Sciatic nerve (tissue), 2 donors: ENCODE measurements at regions not wholly inside any gene's neighbourhood (a gene's known extent, or its start where the extent isn't known, plus 50 kb on each side); places are given as distances from the start of the nearest gene placed in this dataset.
A peak's percentile ranks its signal among the peaks of the same experiment; 100 is the strongest.
"Not testable (repeated sequence)": the region's sequence is repeated elsewhere in the genome, so short reads cannot be mapped to it uniquely, and the experiment has no call there.

Experiments
- ATAC-seq: fragments of 200-7000 bp; cut with Tn5 transposase; one replicate; pipeline ENCODE4 v1.9.1; 2020; ENCODE audit warnings: mild to moderate bottlenecking, moderate library complexity
- DNase-seq: peaks from one replicate; pipeline ENCODE4 v3.0.0-alpha.2; 2020; ENCODE audit warnings: low spot score
- intact Hi-C: fragments of 100-400 bp; cut with DNase I; formaldehyde crosslinking; loops from one replicate; pipeline ENCODE4 v1.14.2; 2022
- donor health status: DM: no; HTN: no; CAD: no.
- donor health status: DM: no; HTN: no; CAD: no.

- ATAC-seq, result peak; percentile 55
- no peak for DNase-seq
- intact Hi-C loops, result no loop called here
Measured at GRCh38 chr1:243996223-243996622, 54.9 kb upstream of the ZBTB18 start.

- intact Hi-C loops, result no loop called here
- DNase-seq (no peak), ATAC-seq (no peak)
Measured at GRCh38 chr1:243991650-243992049, 59.4 kb upstream of the ZBTB18 start.

- DNase-seq (no peak), ATAC-seq (no peak)
- intact Hi-C loops, result no loop called here
Measured at GRCh38 chr1:243984788-243985187, 66.3 kb upstream of the ZBTB18 start.

GRCh38 chr1:243982447-243983018, 68.5 kb upstream of the ZBTB18 start:
- no peak for DNase-seq
- intact Hi-C loops, result no loop called here
- no peak for ATAC-seq

GRCh38 chr1:243980471-243980870, 70.6 kb upstream of the ZBTB18 start:
- intact Hi-C loops, result no loop called here
- DNase-seq, result no peak
- no peak for ATAC-seq

- DNase-seq, result no peak
- intact Hi-C loops, result no loop called here
- no peak for ATAC-seq
Measured at GRCh38 chr1:243980071-243980470, 71.0 kb upstream of the ZBTB18 start.

- ATAC-seq (no peak), DNase-seq (no peak)
- intact Hi-C loops, result no loop called here
Measured at GRCh38 chr1:243979396-243979795, 71.7 kb upstream of the ZBTB18 start.

- intact Hi-C loops, result no loop called here
- DNase-seq (no peak), ATAC-seq (no peak)
Measured at GRCh38 chr1:243977094-243977493, 74.0 kb upstream of the ZBTB18 start.

- intact Hi-C loops, result no loop called here
- no peak for DNase-seq
- ATAC-seq, result no peak
Measured at GRCh38 chr1:243974451-243975292, 76.4 kb upstream of the ZBTB18 start.

- intact Hi-C loops, result no loop called here
- ATAC-seq, result no peak
- DNase-seq, result no peak
Measured at GRCh38 chr1:243973169-243973568, 77.9 kb upstream of the ZBTB18 start.

GRCh38 chr1:243970077-243970476, 81.0 kb upstream of the ZBTB18 start:
- intact Hi-C loops, result no loop called here
- no peak for DNase-seq
- no peak for ATAC-seq

- no peak for DNase-seq
- ATAC-seq, result no peak
- intact Hi-C loops, result no loop called here
Measured at GRCh38 chr1:243968413-243968812, 82.7 kb upstream of the ZBTB18 start.

GRCh38 chr1:243964915-243965314, 86.2 kb upstream of the ZBTB18 start:
- intact Hi-C loops, result no loop called here
- no peak for DNase-seq
- ATAC-seq, result no peak

GRCh38 chr1:243963571-243963970, 87.5 kb upstream of the ZBTB18 start:
- intact Hi-C loops, result no loop called here
- DNase-seq, result no peak
- no peak for ATAC-seq

- ATAC-seq (no peak), DNase-seq (no peak)
- intact Hi-C loops, result no loop called here
Measured at GRCh38 chr1:243962541-243962940, 88.5 kb upstream of the ZBTB18 start.

- DNase-seq (no peak), ATAC-seq (no peak)
- intact Hi-C loops, result no loop called here
Measured at GRCh38 chr1:243959998-243960397, 91.1 kb upstream of the ZBTB18 start.

- intact Hi-C loops, result no loop called here
- ATAC-seq (no peak), DNase-seq (no peak)
Measured at GRCh38 chr1:243957141-243957540, 93.9 kb upstream of the ZBTB18 start.

GRCh38 chr1:243956450-243956849, 94.6 kb upstream of the ZBTB18 start:
- ATAC-seq (no peak), DNase-seq (no peak)
- intact Hi-C loops, result no loop called here

GRCh38 chr1:243951207-243951606, 99.9 kb upstream of the ZBTB18 start:
- DNase-seq, ATAC-seq, intact Hi-C loops: not testable (repeated sequence)

- no peak for DNase-seq
- ATAC-seq, result no peak
- intact Hi-C loops, result no loop called here
Measured at GRCh38 chr1:243950166-243950565, 100.1 kb upstream of the AKT3 start.

GRCh38 chr1:243946946-243947345, 96.9 kb upstream of the AKT3 start:
- DNase-seq (no peak), ATAC-seq (no peak)
- intact Hi-C loops, result no loop called here
